ENCODE measurements at regions not wholly inside any gene's neighbourhood (a gene's known extent, or its start where the extent isn't known, plus 50 kb on each side); places are given as distances from the start of the nearest gene placed in this dataset.

DNA sequence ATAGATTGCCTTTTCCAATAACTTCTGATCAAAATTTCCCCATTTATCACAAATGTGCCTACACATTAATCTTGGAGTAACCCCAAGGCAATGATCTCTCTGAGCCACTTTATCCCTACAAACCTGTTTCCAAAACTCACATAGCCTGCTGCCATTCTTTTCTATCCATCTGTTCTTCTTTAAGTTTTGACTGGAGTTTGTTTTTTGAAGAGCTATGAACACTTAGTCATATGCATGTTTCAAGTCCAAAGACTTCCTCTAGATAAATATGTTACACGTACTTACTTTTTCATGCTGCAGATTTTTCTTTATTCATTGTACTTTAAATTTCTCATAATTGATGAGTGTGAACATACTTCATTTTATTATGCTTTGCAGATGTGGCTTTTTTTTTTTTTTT lies 488.9 kb upstream of the CITED2 start:
- TF ChIP-seq, protein P1, sequence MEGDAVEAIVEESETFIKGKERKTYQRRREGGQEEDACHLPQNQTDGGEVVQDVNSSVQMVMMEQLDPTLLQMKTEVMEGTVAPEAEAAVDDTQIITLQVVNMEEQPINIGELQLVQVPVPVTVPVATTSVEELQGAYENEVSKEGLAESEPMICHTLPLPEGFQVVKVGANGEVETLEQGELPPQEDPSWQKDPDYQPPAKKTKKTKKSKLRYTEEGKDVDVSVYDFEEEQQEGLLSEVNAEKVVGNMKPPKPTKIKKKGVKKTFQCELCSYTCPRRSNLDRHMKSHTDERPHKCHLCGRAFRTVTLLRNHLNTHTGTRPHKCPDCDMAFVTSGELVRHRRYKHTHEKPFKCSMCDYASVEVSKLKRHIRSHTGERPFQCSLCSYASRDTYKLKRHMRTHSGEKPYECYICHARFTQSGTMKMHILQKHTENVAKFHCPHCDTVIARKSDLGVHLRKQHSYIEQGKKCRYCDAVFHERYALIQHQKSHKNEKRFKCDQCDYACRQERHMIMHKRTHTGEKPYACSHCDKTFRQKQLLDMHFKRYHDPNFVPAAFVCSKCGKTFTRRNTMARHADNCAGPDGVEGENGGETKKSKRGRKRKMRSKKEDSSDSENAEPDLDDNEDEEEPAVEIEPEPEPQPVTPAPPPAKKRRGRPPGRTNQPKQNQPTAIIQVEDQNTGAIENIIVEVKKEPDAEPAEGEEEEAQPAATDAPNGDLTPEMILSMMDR (IDR thresholded peaks at IDR 0.05) = no peak
- TF ChIP-seq POLR2A (IDR thresholded peaks at IDR 0.05) = no peak
